HEK293 (cell line): ENCODE measurements at regions not wholly inside any gene's neighbourhood (a gene's known extent, or its start where the extent isn't known, plus 50 kb on each side); places are given as distances from the start of the nearest gene placed in this dataset.

Source experiments
- CTCF ChIA-PET: fragments of 350-600 bp; formaldehyde crosslinking; extraction: SDS; loops from one replicate; lab custom pipeline; 2021; ENCODE audit warnings: antibody characterized with exemption; lab: Yijun Ruan, JAX
- POLR2A ChIA-PET: fragments of 300-600 bp; formaldehyde crosslinking; extraction: SDS; loops from one replicate; lab custom pipeline; 2020; ENCODE audit warnings: antibody characterized with exemption, inconsistent platforms; lab: Yijun Ruan, JAX
- H3K27ac ChIP-seq: fragments of 200-500 bp; sonication (Bioruptor generic); 2 replicates; pipeline ENCODE4 v1.5.1; 2014; ENCODE audit warnings: low read depth, low read length, control low read depth, inconsistent platforms; ENCODE audit errors: extremely low read depth
- H3K36me3 ChIP-seq, 2 experiments: fragments of 200-500 bp in 1 of 2; sonication (Bioruptor generic) in 1 of 2; 1 replicate in 1 of 2; 2 replicates in 1 of 2; pipeline ENCODE4 v1.5.1; 2014 to 2017; ENCODE audit warnings: inconsistent platforms in 2 of 2, low read length in 2 of 2; ENCODE audit not compliant: control insufficient read depth in 2 of 2, insufficient read depth in 1 of 2
- H3K4me1 ChIP-seq: fragments of 200-500 bp; sonication (Bioruptor generic); 2 replicates; pipeline ENCODE4 v1.5.1; 2014; ENCODE audit warnings: mild to moderate bottlenecking, low read length, inconsistent platforms; ENCODE audit not compliant: control insufficient read depth, insufficient read depth
- H3K4me3 ChIP-seq: 2 replicates; pipeline ENCODE4 v1.5.1; 2011; ENCODE audit warnings: low read depth, mild to moderate bottlenecking, control low read depth, low read length, moderate library complexity
- H3K9me3 ChIP-seq: fragments of 200-500 bp; sonication (Bioruptor generic); 2 replicates; pipeline ENCODE4 v1.5.1; 2014; ENCODE audit warnings: low read depth, low read length, inconsistent platforms; ENCODE audit not compliant: control insufficient read depth, insufficient read depth
- BCL11A ChIP-seq: fragments of 450-650 bp; formaldehyde crosslinking; IDR thresholded peaks from 2 replicates; pipeline ENCODE4 v1.5.1; 2016; ENCODE audit warnings: low read depth, missing biosample characterization, missing genetic modification characterization
- KLF8 ChIP-seq: fragments of 450-650 bp; formaldehyde crosslinking; IDR thresholded peaks from 2 replicates; pipeline ENCODE4 v1.5.1; 2016; ENCODE audit warnings: missing biosample characterization, missing genetic modification characterization
- MZF1 ChIP-seq: fragments of 450-650 bp; formaldehyde crosslinking; IDR thresholded peaks from 2 replicates; pipeline ENCODE4 v1.5.1; 2017; ENCODE audit warnings: missing biosample characterization, missing genetic modification characterization, borderline replicate concordance
- ZBTB48 ChIP-seq: fragments of 450-650 bp; formaldehyde crosslinking; IDR thresholded peaks from 2 replicates; pipeline ENCODE4 v1.5.1; 2016; ENCODE audit warnings: missing biosample characterization, missing genetic modification characterization
- ZFP41 ChIP-seq: fragments of 450-650 bp; formaldehyde crosslinking; IDR thresholded peaks from 2 replicates; pipeline ENCODE4 v1.5.1; 2016; ENCODE audit warnings: missing biosample characterization, missing genetic modification characterization, borderline replicate concordance
- ZFP69B ChIP-seq: fragments of 450-650 bp; formaldehyde crosslinking; IDR thresholded peaks from 2 replicates; pipeline ENCODE4 v1.5.1; 2016; ENCODE audit warnings: missing biosample characterization, missing genetic modification characterization
- ZNF132 ChIP-seq: fragments of 450-650 bp; formaldehyde crosslinking; IDR thresholded peaks from 2 replicates; pipeline ENCODE4 v1.5.1; 2017; ENCODE audit warnings: missing biosample characterization, missing genetic modification characterization, borderline replicate concordance
- ZNF184 ChIP-seq: fragments of 450-650 bp; IDR thresholded peaks from 2 replicates; pipeline ENCODE4 v1.5.1; 2018; ENCODE audit warnings: missing biosample characterization, mild to moderate bottlenecking, missing genetic modification characterization
- ZNF24 ChIP-seq: fragments of 450-650 bp; formaldehyde crosslinking; IDR thresholded peaks from 2 replicates; pipeline ENCODE4 v1.5.1; 2016; ENCODE audit warnings: missing biosample characterization, missing genetic modification characterization
- ZNF416 ChIP-seq: fragments of 450-650 bp; formaldehyde crosslinking; IDR thresholded peaks from 2 replicates; pipeline ENCODE4 v1.5.1; 2016; ENCODE audit warnings: missing biosample characterization, missing genetic modification characterization
- ZNF423 ChIP-seq: fragments of 450-650 bp; formaldehyde crosslinking; IDR thresholded peaks from 2 replicates; pipeline ENCODE4 v1.5.1; 2016; ENCODE audit warnings: missing biosample characterization, missing genetic modification characterization
- ZNF514 ChIP-seq: fragments of 450-650 bp; formaldehyde crosslinking; IDR thresholded peaks from 2 replicates; pipeline ENCODE4 v1.5.1; 2016; ENCODE audit warnings: missing biosample characterization, missing genetic modification characterization
- ZNF529 ChIP-seq: fragments of 450-650 bp; formaldehyde crosslinking; IDR thresholded peaks from 2 replicates; pipeline ENCODE4 v1.5.1; 2017; ENCODE audit warnings: missing genetic modification characterization, missing biosample characterization; ENCODE audit not compliant: insufficient replicate concordance
- ZNF555 ChIP-seq: fragments of 450-650 bp; formaldehyde crosslinking; conservative IDR thresholded peaks from 2 replicates; pipeline ENCODE4 v1.5.1; 2017; ENCODE audit warnings: missing biosample characterization, mild to moderate bottlenecking, missing genetic modification characterization, inconsistent platforms
- ZNF560 ChIP-seq: fragments of 450-650 bp; formaldehyde crosslinking; IDR thresholded peaks from 2 replicates; pipeline ENCODE4 v1.5.1; 2017; ENCODE audit warnings: missing biosample characterization, missing genetic modification characterization, borderline replicate concordance
- ZNF670 ChIP-seq: fragments of 450-650 bp; formaldehyde crosslinking; IDR thresholded peaks from 2 replicates; pipeline ENCODE4 v1.5.1; 2016; ENCODE audit warnings: missing biosample characterization, missing genetic modification characterization, low read depth
- ZNF747 ChIP-seq: fragments of 450-650 bp; formaldehyde crosslinking; IDR thresholded peaks from 2 replicates; pipeline ENCODE4 v1.5.1; 2016; ENCODE audit warnings: missing biosample characterization, missing genetic modification characterization
- ZNF791 ChIP-seq: fragments of 450-650 bp; formaldehyde crosslinking; IDR thresholded peaks from 2 replicates; pipeline ENCODE4 v1.5.1; 2016; ENCODE audit warnings: missing biosample characterization, missing genetic modification characterization
- ZNF830 ChIP-seq: fragments of 450-650 bp; IDR thresholded peaks from 2 replicates; pipeline ENCODE4 v1.5.0; 2018; ENCODE audit warnings: missing biosample characterization, missing genetic modification characterization, low read depth, mild to moderate bottlenecking, moderate library complexity
- TF ChIP-seq, protein P1 (sequence below): IDR thresholded peaks from 2 replicates; pipeline ENCODE4 v1.6.1; 2011; ENCODE audit warnings: mild to moderate bottlenecking, low read depth, low read length, borderline replicate concordance
- TF ChIP-seq, protein P2 (sequence below): fragments of 450-650 bp; formaldehyde crosslinking; conservative IDR thresholded peaks from 2 replicates; pipeline ENCODE4 v1.5.1; 2016; ENCODE audit warnings: low read depth, missing biosample characterization, missing genetic modification characterization
- TF ChIP-seq, protein P3 (sequence below): fragments of 450-650 bp; IDR thresholded peaks from 2 replicates; pipeline ENCODE4 v1.5.1; 2018; ENCODE audit warnings: missing biosample characterization, mild to moderate bottlenecking, missing genetic modification characterization
- TF ChIP-seq, protein P4 (sequence below): fragments of 450-650 bp; formaldehyde crosslinking; IDR thresholded peaks from 2 replicates; pipeline ENCODE4 v1.5.1; 2016; ENCODE audit warnings: missing biosample characterization, missing genetic modification characterization
- TF ChIP-seq, protein P5 (sequence below): fragments of 450-650 bp; formaldehyde crosslinking; IDR thresholded peaks from 2 replicates; pipeline ENCODE4 v1.5.1; 2016; ENCODE audit warnings: missing biosample characterization, missing genetic modification characterization
- TF ChIP-seq, protein P6 (sequence below): fragments of 450-650 bp; formaldehyde crosslinking; IDR thresholded peaks from 2 replicates; pipeline ENCODE4 v1.5.1; 2016; ENCODE audit warnings: missing biosample characterization, missing genetic modification characterization

DNA sequence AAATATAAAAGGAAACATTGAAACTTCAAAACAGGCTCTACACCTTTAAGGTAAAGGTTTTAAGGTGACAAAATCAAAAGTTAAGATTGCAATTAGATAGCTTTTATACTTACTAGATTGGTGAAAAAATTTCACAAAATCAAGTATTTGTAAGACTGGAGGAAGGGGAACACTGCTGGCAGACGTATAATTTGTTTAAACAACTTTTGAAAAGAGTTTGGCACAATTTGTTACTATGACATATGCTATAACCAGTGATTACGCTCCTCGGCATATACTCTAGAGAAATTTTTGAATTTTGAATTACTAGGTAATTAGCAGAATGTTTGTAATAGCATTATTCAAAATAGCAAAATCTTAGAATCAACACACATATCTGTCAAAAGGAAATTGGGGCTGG, 425.0 kb downstream of the LRRIQ3 start:
- Histone ChIP-seq H3K9me3 (no peaks in the 10 kb centered on the region), H3K27ac (no peak overlapping the region), H3K4me1 (no peaks in the 10 kb centered on the region), H3K36me3 (no peaks in the 10 kb centered on the region), H3K4me3 (no peak overlapping the region)
- POLR2A ChIA-PET = no interaction called here
- TF ChIP-seq, protein P1, sequence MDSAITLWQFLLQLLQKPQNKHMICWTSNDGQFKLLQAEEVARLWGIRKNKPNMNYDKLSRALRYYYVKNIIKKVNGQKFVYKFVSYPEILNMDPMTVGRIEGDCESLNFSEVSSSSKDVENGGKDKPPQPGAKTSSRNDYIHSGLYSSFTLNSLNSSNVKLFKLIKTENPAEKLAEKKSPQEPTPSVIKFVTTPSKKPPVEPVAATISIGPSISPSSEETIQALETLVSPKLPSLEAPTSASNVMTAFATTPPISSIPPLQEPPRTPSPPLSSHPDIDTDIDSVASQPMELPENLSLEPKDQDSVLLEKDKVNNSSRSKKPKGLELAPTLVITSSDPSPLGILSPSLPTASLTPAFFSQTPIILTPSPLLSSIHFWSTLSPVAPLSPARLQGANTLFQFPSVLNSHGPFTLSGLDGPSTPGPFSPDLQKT = no peak
- no peak for TF ChIP-seq MZF1 (tag by site-specific recombination)
- no peak for TF ChIP-seq ZNF24 (tag by site-specific recombination)
- TF ChIP-seq ZNF423 (tag by site-specific recombination) = no peak
- no peak for TF ChIP-seq ZNF514 (tag by site-specific recombination)
- TF ChIP-seq, protein P2, sequence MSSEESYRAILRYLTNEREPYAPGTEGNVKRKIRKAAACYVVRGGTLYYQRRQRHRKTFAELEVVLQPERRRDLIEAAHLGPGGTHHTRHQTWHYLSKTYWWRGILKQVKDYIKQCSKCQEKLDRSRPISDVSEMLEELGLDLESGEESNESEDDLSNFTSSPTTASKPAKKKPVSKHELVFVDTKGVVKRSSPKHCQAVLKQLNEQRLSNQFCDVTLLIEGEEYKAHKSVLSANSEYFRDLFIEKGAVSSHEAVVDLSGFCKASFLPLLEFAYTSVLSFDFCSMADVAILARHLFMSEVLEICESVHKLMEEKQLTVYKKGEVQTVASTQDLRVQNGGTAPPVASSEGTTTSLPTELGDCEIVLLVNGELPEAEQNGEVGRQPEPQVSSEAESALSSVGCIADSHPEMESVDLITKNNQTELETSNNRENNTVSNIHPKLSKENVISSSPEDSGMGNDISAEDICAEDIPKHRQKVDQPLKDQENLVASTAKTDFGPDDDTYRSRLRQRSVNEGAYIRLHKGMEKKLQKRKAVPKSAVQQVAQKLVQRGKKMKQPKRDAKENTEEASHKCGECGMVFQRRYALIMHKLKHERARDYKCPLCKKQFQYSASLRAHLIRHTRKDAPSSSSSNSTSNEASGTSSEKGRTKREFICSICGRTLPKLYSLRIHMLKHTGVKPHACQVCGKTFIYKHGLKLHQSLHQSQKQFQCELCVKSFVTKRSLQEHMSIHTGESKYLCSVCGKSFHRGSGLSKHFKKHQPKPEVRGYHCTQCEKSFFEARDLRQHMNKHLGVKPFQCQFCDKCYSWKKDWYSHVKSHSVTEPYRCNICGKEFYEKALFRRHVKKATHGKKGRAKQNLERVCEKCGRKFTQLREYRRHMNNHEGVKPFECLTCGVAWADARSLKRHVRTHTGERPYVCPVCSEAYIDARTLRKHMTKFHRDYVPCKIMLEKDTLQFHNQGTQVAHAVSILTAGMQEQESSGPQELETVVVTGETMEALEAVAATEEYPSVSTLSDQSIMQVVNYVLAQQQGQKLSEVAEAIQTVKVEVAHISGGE = no peak
- TF ChIP-seq ZNF416 = no peak
- no peak for TF ChIP-seq ZNF529 (tag by site-specific recombination)
- no peak for TF ChIP-seq ZNF555 (tag by site-specific recombination)
- TF ChIP-seq ZNF132 (tag by site-specific recombination) = no peak
- no peak for TF ChIP-seq ZNF830 (tag by site-specific recombination)
- TF ChIP-seq, protein P3, sequence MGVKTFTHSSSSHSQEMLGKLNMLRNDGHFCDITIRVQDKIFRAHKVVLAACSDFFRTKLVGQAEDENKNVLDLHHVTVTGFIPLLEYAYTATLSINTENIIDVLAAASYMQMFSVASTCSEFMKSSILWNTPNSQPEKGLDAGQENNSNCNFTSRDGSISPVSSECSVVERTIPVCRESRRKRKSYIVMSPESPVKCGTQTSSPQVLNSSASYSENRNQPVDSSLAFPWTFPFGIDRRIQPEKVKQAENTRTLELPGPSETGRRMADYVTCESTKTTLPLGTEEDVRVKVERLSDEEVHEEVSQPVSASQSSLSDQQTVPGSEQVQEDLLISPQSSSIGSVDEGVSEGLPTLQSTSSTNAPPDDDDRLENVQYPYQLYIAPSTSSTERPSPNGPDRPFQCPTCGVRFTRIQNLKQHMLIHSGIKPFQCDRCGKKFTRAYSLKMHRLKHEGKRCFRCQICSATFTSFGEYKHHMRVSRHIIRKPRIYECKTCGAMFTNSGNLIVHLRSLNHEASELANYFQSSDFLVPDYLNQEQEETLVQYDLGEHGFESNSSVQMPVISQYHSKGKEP (tag by site-specific recombination) = no peak
- no peak for TF ChIP-seq ZNF791 (tag by site-specific recombination)
- TF ChIP-seq, protein P4, sequence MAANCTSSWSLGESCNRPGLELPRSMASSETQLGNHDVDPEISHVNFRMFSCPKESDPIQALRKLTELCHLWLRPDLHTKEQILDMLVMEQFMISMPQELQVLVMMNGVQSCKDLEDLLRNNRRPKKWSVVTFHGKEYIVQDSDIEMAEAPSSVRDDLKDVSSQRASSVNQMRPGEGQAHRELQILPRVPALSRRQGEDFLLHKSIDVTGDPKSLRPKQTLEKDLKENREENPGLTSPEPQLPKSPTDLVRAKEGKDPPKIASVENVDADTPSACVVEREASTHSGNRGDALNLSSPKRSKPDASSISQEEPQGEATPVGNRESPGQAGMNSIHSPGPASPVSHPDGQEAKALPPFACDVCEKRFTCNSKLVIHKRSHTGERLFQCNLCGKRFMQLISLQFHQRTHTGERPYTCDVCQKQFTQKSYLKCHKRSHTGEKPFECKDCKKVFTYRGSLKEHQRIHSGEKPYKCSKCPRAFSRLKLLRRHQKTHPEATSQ (tag by site-specific recombination) = no peak
- no peak for TF ChIP-seq ZNF670 (tag by site-specific recombination)
- TF ChIP-seq ZFP41 (tag by site-specific recombination) = no peak
- no peak for TF ChIP-seq ZNF560
- CTCF ChIA-PET = interaction anchor here (0.6 kb wide), 1 partner anchor 32 kb away, joined by 4 read pairs; no protein-coding TSS in a partner anchor

DNA sequence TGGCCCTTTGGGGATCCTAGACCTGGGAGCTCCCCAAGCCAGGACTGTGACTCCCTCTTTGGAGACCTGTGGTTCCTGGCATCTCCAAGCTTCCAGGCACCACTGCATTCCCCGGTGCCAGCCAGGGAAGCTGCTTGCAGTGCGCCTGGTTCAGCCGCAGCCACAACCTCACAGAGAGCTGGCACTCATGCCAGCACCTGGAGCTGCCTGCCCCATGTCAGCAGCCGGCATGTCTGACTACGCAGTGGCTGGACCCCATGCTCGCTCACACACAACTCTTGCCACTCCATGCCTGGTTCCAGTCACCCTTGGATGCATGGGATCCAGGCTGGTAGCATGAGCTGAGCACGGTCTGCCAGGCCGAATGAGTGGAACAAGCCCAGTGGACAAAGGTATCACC, 426.6 kb downstream of the LRRIQ3 start:
- H3K4me1 ChIP-seq = no peaks in the 10 kb centered on the region
- ChIA-PET CTCF (no interaction called here), POLR2A (no interaction called here)
- no peaks in the 10 kb centered on the region for H3K36me3 ChIP-seq
- no peak overlapping the region for H3K4me3 ChIP-seq
- no peak overlapping the region for H3K27ac ChIP-seq
- H3K9me3 ChIP-seq = no peaks in the 10 kb centered on the region
- no peak for TF ChIP-seq BCL11A (tag by site-specific recombination)
- no peak for TF ChIP-seq ZNF747 (tag by site-specific recombination)
- TF ChIP-seq KLF8 = no peak
- TF ChIP-seq, protein P5, sequence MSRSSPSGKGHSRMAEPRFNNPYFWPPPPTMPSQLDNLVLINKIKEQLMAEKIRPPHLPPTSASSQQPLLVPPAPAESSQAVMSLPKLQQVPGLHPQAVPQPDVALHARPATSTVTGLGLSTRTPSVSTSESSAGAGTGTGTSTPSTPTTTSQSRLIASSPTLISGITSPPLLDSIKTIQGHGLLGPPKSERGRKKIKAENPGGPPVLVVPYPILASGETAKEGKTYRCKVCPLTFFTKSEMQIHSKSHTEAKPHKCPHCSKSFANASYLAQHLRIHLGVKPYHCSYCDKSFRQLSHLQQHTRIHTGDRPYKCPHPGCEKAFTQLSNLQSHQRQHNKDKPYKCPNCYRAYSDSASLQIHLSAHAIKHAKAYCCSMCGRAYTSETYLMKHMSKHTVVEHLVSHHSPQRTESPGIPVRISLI (tag by site-specific recombination) = no peak
- TF ChIP-seq, protein P6, sequence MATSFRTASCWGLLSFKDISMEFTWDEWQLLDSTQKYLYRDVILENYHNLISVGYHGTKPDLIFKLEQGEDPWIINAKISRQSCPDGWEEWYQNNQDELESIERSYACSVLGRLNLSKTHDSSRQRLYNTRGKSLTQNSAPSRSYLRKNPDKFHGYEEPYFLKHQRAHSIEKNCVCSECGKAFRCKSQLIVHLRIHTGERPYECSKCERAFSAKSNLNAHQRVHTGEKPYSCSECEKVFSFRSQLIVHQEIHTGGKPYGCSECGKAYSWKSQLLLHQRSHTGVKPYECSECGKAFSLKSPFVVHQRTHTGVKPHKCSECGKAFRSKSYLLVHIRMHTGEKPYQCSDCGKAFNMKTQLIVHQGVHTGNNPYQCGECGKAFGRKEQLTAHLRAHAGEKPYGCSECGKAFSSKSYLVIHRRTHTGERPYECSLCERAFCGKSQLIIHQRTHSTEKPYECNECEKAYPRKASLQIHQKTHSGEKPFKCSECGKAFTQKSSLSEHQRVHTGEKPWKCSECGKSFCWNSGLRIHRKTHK = no peak
- TF ChIP-seq ZNF184 (tag by site-specific recombination) = no peak
- TF ChIP-seq ZFP69B (tag by site-specific recombination) = no peak
- no peak for TF ChIP-seq ZBTB48 (tag by site-specific recombination)
